Chondrocyte (in vitro differentiated cells): ENCODE measurements at regions not wholly inside any gene's neighbourhood (a gene's known extent, or its start where the extent isn't known, plus 50 kb on each side); places are given as distances from the start of the nearest gene placed in this dataset.

Experiments
- DNase-seq: peaks from one replicate; pipeline ENCODE4 v3.0.0; 2021; ENCODE audit warnings: mixed read lengths, low spot score
- H3K27ac Mint-ChIP-seq: one replicate; pipeline ENCODE4 v1.8.0; 2021; ENCODE audit warnings: mild to moderate bottlenecking, moderate library complexity, mixed read lengths; ENCODE audit not compliant: unreplicated experiment
- H3K27me3 Mint-ChIP-seq: 2 replicates; pipeline ENCODE4 v1.8.0; 2021; ENCODE audit warnings: low read depth, mixed read lengths
- H3K36me3 Mint-ChIP-seq: 2 replicates; pipeline ENCODE4 v1.8.0; 2021; ENCODE audit warnings: low read depth, mixed read lengths
- H3K4me1 Mint-ChIP-seq: 2 replicates; pipeline ENCODE4 v1.8.0; 2021; ENCODE audit warnings: low read depth, mild to moderate bottlenecking, mixed read lengths
- H3K4me3 Mint-ChIP-seq: one replicate; pipeline ENCODE4 v1.8.0; 2021; ENCODE audit warnings: mild to moderate bottlenecking, moderate library complexity, mixed read lengths; ENCODE audit not compliant: unreplicated experiment
- H3K9me3 Mint-ChIP-seq: 2 replicates; pipeline ENCODE4 v1.8.0; 2021; ENCODE audit warnings: low read depth, mixed read lengths
- CTCF ChIP-seq: fragments of 200-600 bp; sonication (generic); IDR thresholded peaks from 2 replicates; pipeline ENCODE4 v1.5.0; 2021; ENCODE audit warnings: antibody characterized with exemption, mild to moderate bottlenecking, moderate library complexity

DNA sequence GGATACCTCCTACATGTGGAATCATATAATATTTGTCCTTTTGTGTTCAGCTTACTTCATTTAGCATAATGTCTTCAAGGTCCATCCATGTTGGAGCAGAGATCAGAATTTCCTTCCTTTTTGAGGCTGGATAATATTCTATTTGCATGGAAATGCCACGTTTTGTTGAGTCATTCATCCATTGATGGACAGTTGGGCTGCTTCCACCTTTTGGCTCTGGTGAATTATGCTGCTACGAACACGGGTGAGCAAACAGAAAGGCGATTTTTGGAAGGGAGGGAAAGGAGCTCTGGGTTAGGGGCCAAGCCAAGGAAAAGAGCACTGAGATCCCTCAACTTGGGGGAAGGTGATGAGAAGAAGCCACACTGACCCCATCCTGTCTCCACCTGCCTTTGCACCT is 260.5 kb downstream of the TNS1 start:
- Mint-ChIP-seq H3K36me3 (peaks cover 26% of the 10 kb centered on the region), H3K4me3 (no peak overlapping the region), H3K4me1 (peaks cover 9% of the 10 kb centered on the region), H3K27me3 (no peaks in the 10 kb centered on the region), H3K9me3 (no peaks in the 10 kb centered on the region), H3K27ac (no peak overlapping the region)
- DNase-seq: no peak
- no peak for TF ChIP-seq CTCF

DNA sequence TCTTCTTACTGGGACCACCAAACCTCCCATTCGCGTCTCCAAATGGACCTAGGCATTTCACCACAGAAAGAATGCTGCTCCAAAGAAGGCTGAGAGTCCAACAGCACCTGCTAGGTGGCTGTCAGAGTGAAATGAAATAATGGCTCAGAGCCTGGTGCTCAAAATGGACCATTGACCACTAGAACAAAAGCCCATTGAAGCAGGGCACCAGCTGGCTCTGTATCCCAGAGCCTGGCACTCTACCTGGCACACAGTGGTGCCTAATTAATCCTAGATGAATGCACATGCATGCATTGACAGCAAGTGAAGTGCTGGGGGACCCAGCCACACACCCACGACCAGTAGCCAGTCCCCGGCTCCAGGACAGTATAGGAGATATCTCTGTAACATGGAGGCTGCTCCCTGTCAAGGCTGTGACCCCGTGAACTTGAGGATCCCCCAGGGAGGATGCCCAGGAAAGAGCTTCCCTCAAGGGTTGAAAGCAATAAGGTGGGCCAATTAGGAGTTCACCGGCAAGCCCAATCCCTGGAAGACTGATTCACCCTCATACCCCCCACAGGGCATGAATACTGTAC is 261.3 kb downstream of the TNS1 start:
- no peak for TF ChIP-seq CTCF
- no peak overlapping the region for H3K4me3 Mint-ChIP-seq
- peaks cover under 1% of the 10 kb centered on the region for H3K4me1 Mint-ChIP-seq
- no peak overlapping the region for H3K27ac Mint-ChIP-seq
- no peak for DNase-seq
- H3K36me3 Mint-ChIP-seq: peaks cover 26% of the 10 kb centered on the region
- H3K9me3 Mint-ChIP-seq: no peaks in the 10 kb centered on the region
- no peaks in the 10 kb centered on the region for H3K27me3 Mint-ChIP-seq

GRCh38 chr2:217740756-217741155 is 262.0 kb downstream of the TNS1 start:
- no peak for TF ChIP-seq CTCF
- Mint-ChIP-seq H3K9me3 (no peaks in the 10 kb centered on the region), H3K4me1 (peaks cover 5% of the 10 kb centered on the region), H3K4me3 (no peak overlapping the region), H3K36me3 (peaks cover 24% of the 10 kb centered on the region), H3K27me3 (no peaks in the 10 kb centered on the region), H3K27ac (no peak overlapping the region)
- DNase-seq: no peak

DNA sequence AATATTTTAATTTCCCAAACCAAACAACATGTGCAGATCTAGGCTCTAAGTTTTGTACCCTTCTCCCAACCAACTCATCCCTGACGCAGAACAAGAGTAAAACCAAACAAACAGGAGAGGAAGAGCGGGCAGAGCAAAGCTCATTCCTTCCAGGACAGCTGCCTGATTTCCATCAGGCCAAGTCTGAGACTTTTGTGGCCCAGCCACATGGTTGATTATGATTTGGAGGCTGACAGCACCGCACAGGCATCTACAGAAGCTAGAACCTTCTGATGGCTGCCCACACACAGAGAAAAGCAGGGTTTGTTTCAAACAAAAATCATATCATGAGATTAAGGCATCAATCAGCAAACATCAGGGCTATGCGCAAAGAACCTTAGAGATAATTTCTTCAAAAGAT is 262.6 kb downstream of the TNS1 start:
- H3K27me3 Mint-ChIP-seq: no peaks in the 10 kb centered on the region
- H3K9me3 Mint-ChIP-seq: no peaks in the 10 kb centered on the region
- H3K27ac Mint-ChIP-seq: no peak overlapping the region
- DNase-seq: no peak
- TF ChIP-seq CTCF: no peak
- H3K4me1 Mint-ChIP-seq: peaks cover 5% of the 10 kb centered on the region
- H3K36me3 Mint-ChIP-seq: peaks cover 28% of the 10 kb centered on the region
- H3K4me3 Mint-ChIP-seq: no peak overlapping the region

GRCh38 chr2:217739741-217740140 is 263.1 kb downstream of the TNS1 start:
- TF ChIP-seq CTCF: no peak
- Mint-ChIP-seq H3K4me3 (no peak overlapping the region), H3K27ac (no peak overlapping the region), H3K9me3 (no peaks in the 10 kb centered on the region), H3K27me3 (no peaks in the 10 kb centered on the region), H3K4me1 (peaks cover 5% of the 10 kb centered on the region), H3K36me3 (peaks cover 26% of the 10 kb centered on the region)
- no peak for DNase-seq
